Esophagus muscularis mucosa (tissue), 4 donors: ENCODE measurements at regions not wholly inside any gene's neighbourhood (a gene's known extent, or its start where the extent isn't known, plus 50 kb on each side); places are given as distances from the start of the nearest gene placed in this dataset.

Experiments used
- DNase-seq: peaks from one replicate; pipeline ENCODE4 v3.0.0-alpha.2; 2017; ENCODE audit errors: extremely low spot score
- H3K27ac ChIP-seq, 4 donors: fragments of 200-600 bp; sonication (generic); replicated peaks in 1 of 4; 1 replicate in 3 of 4; 2 replicates in 1 of 4; pipeline ENCODE4 v1.5.1; 2016 to 2019; ENCODE audit warnings: mild to moderate bottlenecking in 1 of 4
- H3K27me3 ChIP-seq, 4 donors: fragments of 200-600 bp; sonication (generic); one replicate each; pipeline versions ENCODE4 v1.5.1 to v1.6.0; 2016 to 2019
- H3K36me3 ChIP-seq, 4 donors: fragments of 200-600 bp; sonication (generic); one replicate each; pipeline ENCODE4 v1.5.1; 2016 to 2019
- H3K4me1 ChIP-seq, 4 donors: fragments of 200-600 bp; sonication (generic); one replicate each; pipeline ENCODE4 v1.5.1; 2016 to 2019
- H3K4me3 ChIP-seq, 4 donors: fragments of 200-600 bp; sonication (generic); 1 replicate in 2 of 4; 2 replicates in 2 of 4; pipeline ENCODE4 v1.5.1; 2016 to 2019; ENCODE audit warnings: mild to moderate bottlenecking in 4 of 4, moderate library complexity in 1 of 4
- H3K9me3 ChIP-seq, 4 donors: fragments of 200-600 bp; sonication (generic); 1 replicate in 3 of 4; 2 replicates in 1 of 4; pipeline ENCODE4 v1.5.1; 2016 to 2019
- EP300 ChIP-seq: sonication (generic); formaldehyde crosslinking; IDR thresholded peaks from one replicate; pipeline ENCODE4 v1.6.1; 2017; ENCODE audit warnings: antibody characterized with exemption
- POLR2A ChIP-seq: fragments of 450-650 bp; IDR thresholded peaks from one replicate; pipeline ENCODE4 v1.6.1; 2017; ENCODE audit warnings: antibody characterized with exemption, moderate library complexity, mild to moderate bottlenecking, low read depth
- POLR2AphosphoS5 ChIP-seq, 2 donors: sonication (generic); formaldehyde crosslinking; IDR thresholded peaks; one replicate each; pipeline ENCODE4 v1.6.1; 2017; ENCODE audit warnings: antibody characterized with exemption in 2 of 2
- WGBS: methylation state at CpG from one replicate; pipeline ENCODE4 v1.1.5; 2018; 5-methylcytosine and 5-hydroxymethylcytosine counted together
- intact Hi-C: fragments of 100-400 bp; cut with DNase I; formaldehyde crosslinking; loops from one replicate; pipeline ENCODE4 v1.15.1; 2023
- TF ChIP-seq, protein P1 (sequence below), 3 experiments: fragments of 200-600 bp in 2 of 3; fragments of 450-650 bp in 1 of 3; sonication (generic) in 2 of 3; IDR thresholded peaks; one replicate each; pipeline ENCODE4 v1.5.1; 2017 to 2019; ENCODE audit warnings: antibody characterized with exemption in 3 of 3, mild to moderate bottlenecking in 2 of 3, moderate library complexity in 1 of 3

DNA sequence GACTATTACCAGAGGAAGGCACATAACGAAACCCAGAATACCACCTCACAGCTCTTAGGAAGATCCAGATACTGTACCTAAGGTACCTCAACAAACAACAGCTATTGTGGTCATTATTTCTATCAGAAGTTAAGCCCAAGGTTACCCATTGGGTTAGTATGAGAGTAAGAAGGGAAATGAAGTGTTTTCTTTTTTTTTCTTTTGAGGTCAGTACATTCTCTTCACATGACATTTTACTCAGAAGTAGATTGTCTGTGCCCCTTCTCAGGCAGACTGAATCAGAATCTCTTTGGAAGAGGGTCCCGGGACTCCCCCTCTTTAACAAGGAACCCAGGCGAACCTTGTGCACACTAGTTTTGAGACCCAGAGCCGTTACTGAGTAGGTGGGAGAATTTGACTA is 233.7 kb upstream of the CXCR4 start:
- Histone ChIP-seq H3K36me3 (no peaks in the 10 kb centered on the region), H3K9me3 (no peaks in the 10 kb centered on the region), H3K4me1 (peaks cover 0 to 7% (median 3%) of the 10 kb centered on the region in 4 donors), H3K27ac (no peak overlapping the region), H3K27me3 (no peaks in the 10 kb centered on the region), H3K4me3 (no peak overlapping the region)
- WGBS, result 91% methylated on average over 4 of the region's 4 CpGs
- TF ChIP-seq POLR2AphosphoS5 (IDR thresholded peaks at IDR 0.05), result no peak
- TF ChIP-seq EP300, result no peak
- TF ChIP-seq, protein P1, sequence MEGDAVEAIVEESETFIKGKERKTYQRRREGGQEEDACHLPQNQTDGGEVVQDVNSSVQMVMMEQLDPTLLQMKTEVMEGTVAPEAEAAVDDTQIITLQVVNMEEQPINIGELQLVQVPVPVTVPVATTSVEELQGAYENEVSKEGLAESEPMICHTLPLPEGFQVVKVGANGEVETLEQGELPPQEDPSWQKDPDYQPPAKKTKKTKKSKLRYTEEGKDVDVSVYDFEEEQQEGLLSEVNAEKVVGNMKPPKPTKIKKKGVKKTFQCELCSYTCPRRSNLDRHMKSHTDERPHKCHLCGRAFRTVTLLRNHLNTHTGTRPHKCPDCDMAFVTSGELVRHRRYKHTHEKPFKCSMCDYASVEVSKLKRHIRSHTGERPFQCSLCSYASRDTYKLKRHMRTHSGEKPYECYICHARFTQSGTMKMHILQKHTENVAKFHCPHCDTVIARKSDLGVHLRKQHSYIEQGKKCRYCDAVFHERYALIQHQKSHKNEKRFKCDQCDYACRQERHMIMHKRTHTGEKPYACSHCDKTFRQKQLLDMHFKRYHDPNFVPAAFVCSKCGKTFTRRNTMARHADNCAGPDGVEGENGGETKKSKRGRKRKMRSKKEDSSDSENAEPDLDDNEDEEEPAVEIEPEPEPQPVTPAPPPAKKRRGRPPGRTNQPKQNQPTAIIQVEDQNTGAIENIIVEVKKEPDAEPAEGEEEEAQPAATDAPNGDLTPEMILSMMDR (IDR thresholded peaks at IDR 0.05), result no peak
- TF ChIP-seq POLR2A, result no peak
- DNase-seq, result no peak
- intact Hi-C loops, result no loop called here

DNA sequence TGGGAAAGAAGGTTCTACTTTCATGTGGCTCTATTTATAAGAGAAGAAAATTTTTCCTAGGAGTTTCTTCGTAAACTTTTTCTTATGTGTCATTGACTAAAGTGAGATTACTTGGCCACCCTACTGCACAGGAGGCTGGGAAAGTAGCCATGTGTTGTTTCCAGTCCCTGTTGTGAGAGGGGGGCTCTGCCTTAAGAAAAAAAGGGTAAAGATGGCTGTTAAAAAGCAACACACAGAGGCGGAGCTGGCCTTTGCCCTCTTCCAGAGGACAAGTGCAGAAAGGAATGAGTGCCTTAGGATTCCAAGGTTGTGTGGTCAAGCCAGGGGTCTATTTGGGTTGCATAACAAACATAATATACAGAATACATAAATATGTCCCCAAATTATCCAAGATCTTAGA is 230.0 kb upstream of the CXCR4 start:
- no peaks in the 10 kb centered on the region for H3K4me1 ChIP-seq
- no peaks in the 10 kb centered on the region for H3K36me3 ChIP-seq
- H3K9me3 ChIP-seq, result no peaks in the 10 kb centered on the region
- intact Hi-C loops, result no loop called here
- no peak overlapping the region for H3K27ac ChIP-seq
- H3K4me3 ChIP-seq, result no peak overlapping the region
- no peaks in the 10 kb centered on the region for H3K27me3 ChIP-seq
- no peak for DNase-seq
- TF ChIP-seq, protein P1 (IDR thresholded peaks at IDR 0.05), result no peak
- no peak for TF ChIP-seq POLR2AphosphoS5 (IDR thresholded peaks at IDR 0.05)
- TF ChIP-seq POLR2A, result no peak
- TF ChIP-seq EP300, result no peak
- 78% methylated on average over 2 of the region's 2 CpGs for WGBS

DNA sequence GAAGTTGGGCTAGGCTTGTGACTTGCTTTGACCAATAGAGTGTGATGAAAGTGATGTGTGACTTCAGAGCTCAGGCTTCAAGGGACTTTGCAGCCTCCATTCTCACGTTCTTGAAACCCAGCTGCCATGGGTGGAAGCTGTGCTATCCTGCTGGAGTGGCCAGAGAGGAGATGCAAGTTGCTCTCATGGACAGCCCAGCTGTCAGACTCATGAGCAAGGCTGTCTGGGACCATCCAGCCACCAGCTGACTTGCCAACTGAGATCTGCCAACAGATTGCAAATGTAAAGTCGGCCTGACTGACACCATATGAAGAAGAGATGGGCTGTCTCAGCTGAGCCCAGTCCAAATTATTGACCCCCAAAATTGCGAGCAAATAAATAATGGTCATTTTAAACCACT is 226.4 kb upstream of the CXCR4 start:
- DNase-seq, result no peak
- 80% methylated on average over 3 of the region's 3 CpGs for WGBS

DNA sequence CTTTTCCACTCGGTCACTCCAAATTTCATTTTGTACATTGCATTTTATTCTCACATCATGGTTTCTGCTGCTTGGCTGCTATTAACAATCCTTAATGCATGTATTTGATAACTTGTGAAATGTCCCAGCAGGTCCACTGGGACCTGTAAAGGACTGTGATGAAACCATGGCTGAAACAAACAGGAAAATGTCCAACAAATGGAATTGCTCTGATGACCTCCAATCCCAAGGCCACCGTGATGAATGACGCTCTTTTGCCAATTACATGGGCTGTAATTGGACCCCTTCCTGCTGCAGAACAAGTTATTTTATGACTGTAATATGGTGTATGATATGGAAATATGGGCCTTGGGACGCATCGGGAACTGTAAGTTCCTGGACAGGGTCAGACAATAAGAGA is 224.2 kb upstream of the CXCR4 start:
- Histone ChIP-seq H3K27ac (no peak overlapping the region), H3K36me3 (no peaks in the 10 kb centered on the region), H3K4me3 (no peak overlapping the region), H3K4me1 (no peaks in the 10 kb centered on the region), H3K9me3 (peaks cover 0 to 5% (median 0%) of the 10 kb centered on the region in 4 donors), H3K27me3 (no peaks in the 10 kb centered on the region)
- 79% methylated on average over 5 of the region's 5 CpGs for WGBS
- TF ChIP-seq POLR2AphosphoS5 (IDR thresholded peaks at IDR 0.05) (no peak), EP300 (no peak), POLR2A (no peak)
- TF ChIP-seq, protein P1 (IDR thresholded peaks at IDR 0.05), result no peak
- DNase-seq, result no peak
- intact Hi-C loops, result no loop called here

More for the DNA sequence above, 226.4 kb upstream of the CXCR4 start:
- H3K27me3 ChIP-seq, result no peaks in the 10 kb centered on the region
- intact Hi-C loops, result no loop called here
- H3K9me3 ChIP-seq, result peaks cover 0 to 2% (median 0%) of the 10 kb centered on the region in 4 donors
- H3K36me3 ChIP-seq, result no peaks in the 10 kb centered on the region
- no peak overlapping the region for H3K27ac ChIP-seq
- TF ChIP-seq POLR2A (no peak), POLR2AphosphoS5 (IDR thresholded peaks at IDR 0.05) (no peak), EP300 (no peak)
- TF ChIP-seq, protein P1 (IDR thresholded peaks at IDR 0.05), result no peak
- no peak overlapping the region for H3K4me3 ChIP-seq
- no peaks in the 10 kb centered on the region for H3K4me1 ChIP-seq

DNA sequence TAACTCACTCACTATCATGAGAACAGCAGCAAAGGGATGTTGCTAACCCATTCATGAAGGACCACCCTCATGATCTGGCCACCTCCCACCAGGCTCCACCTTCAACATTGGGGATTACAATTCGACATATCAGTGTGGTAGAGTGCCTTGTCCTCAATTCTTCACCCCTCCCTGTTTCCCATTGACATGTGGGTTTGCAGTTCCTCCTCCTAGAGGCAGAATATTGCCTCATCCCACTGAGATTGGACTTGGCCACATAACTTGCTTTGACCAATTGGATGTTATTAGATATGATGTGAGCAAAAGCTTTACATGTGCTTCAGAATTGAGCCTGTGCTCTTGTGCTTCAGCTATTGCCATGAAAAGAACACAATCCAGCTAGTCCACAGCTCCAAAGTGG is 217.0 kb upstream of the CXCR4 start:
- intact Hi-C loops, result no loop called here

More for the DNA sequence above, 217.0 kb upstream of the CXCR4 start:
- no peaks in the 10 kb centered on the region for H3K27me3 ChIP-seq
- H3K4me3 ChIP-seq, result no peak overlapping the region
- no peak for DNase-seq
- H3K27ac ChIP-seq, result no peak overlapping the region
- no peak for TF ChIP-seq POLR2A
- TF ChIP-seq, protein P1 (IDR thresholded peaks at IDR 0.05), result no peak
- TF ChIP-seq EP300, result no peak
- no peak for TF ChIP-seq POLR2AphosphoS5 (IDR thresholded peaks at IDR 0.05)
- H3K4me1 ChIP-seq, result peaks cover 0 to 9% (median 3%) of the 10 kb centered on the region in 4 donors
- H3K36me3 ChIP-seq, result no peaks in the 10 kb centered on the region
- H3K9me3 ChIP-seq, result peaks cover 0 to 5% (median 0%) of the 10 kb centered on the region in 4 donors
- WGBS, result 80% methylated on average over 1 of the region's 1 CpG
